K562 (cell line): ENCODE measurements at regions not wholly inside any gene's neighbourhood (a gene's known extent, or its start where the extent isn't known, plus 50 kb on each side); places are given as distances from the start of the nearest gene placed in this dataset.

ENCODE experiments used
- ATAC-seq: fragments of 200-7000 bp; cut with Tn5 transposase; 3 replicates; pipeline ENCODE4 v1.9.1; 2020; ENCODE audit warnings: moderate library complexity
- BruUV-seq: library from RNA; stranded (reverse); fragments of 400-500 nt; replicated peaks from 2 replicates; lab custom pipeline; 2021; lab: Mats Ljungman, UMichigan
- CTCF ChIA-PET: fragments of 300-600 bp; formaldehyde crosslinking; extraction: SDS; loops from one replicate; lab custom pipeline; 2021; ENCODE audit warnings: low intra/inter-chr PET ratio; lab: Yijun Ruan, JAX
- POLR2A ChIA-PET: fragments of 300-600, 350-650 bp; sonication (Branson Sonifier 250); formaldehyde crosslinking; extraction: SDS; loops from one replicate; lab custom pipeline; 2021; ENCODE audit warnings: antibody characterized with exemption, inconsistent platforms; lab: Yijun Ruan, JAX
- DNase-seq, 4 experiments: peaks; one replicate each; pipeline versions ENCODE4 v3.0.0 to v3.0.0-alpha.2; 2011 to 2018; ENCODE audit warnings: low spot score in 3 of 4, mixed read lengths in 3 of 4; ENCODE audit errors: extremely low read depth in 1 of 4
- FAIRE-seq: peaks from 2 replicates; lab custom pipeline; 2011; peaks lifted over from hg19 to GRCh38; lab: Jason Lieb, UNC
- H2AFZ ChIP-seq: 2 replicates; pipeline ENCODE4 v1.6.0; 2011; ENCODE audit warnings: low read depth, low read length, control low read depth, inconsistent platforms
- H3K27ac ChIP-seq: fragments of 200-600 bp; 3 replicates; pipeline ENCODE4 v1.8.0; 2011; ENCODE audit warnings: low read depth, mild to moderate bottlenecking, control low read depth, inconsistent platforms, low read length, moderate library complexity, mixed read lengths; ENCODE audit errors: extremely low read depth
- H3K27me3 ChIP-seq, 2 experiments: fragments of 300-600 bp in 1 of 2; 2 replicates in 1 of 2; 3 replicates in 1 of 2; pipeline versions ENCODE4 v1.6.0 to v1.8.0; 2011; ENCODE audit warnings: inconsistent platforms in 2 of 2, low read length in 2 of 2, mild to moderate bottlenecking in 1 of 2, mixed read lengths in 1 of 2, moderate library complexity in 1 of 2; ENCODE audit not compliant: control insufficient read depth in 2 of 2, insufficient read depth in 2 of 2
- H3K36me3 ChIP-seq: fragments of 300-600 bp; 3 replicates; pipeline ENCODE4 v1.8.0; 2011; ENCODE audit warnings: mild to moderate bottlenecking, low read length, inconsistent platforms; ENCODE audit not compliant: control insufficient read depth, insufficient read depth
- H3K4me1 ChIP-seq, 2 experiments: fragments of 200-600 bp in 1 of 2; replicated peaks in 1 of 2; 2 replicates in 1 of 2; 3 replicates in 1 of 2; pipeline versions ENCODE4 v1.5.1 to v1.8.0; 2011; ENCODE audit warnings: inconsistent platforms in 2 of 2, low read length in 2 of 2, mild to moderate bottlenecking in 1 of 2, mixed read lengths in 1 of 2, moderate library complexity in 1 of 2; ENCODE audit not compliant: control insufficient read depth in 2 of 2, insufficient read depth in 2 of 2
- H3K4me2 ChIP-seq: 2 replicates; pipeline ENCODE4 v1.6.1; 2011; ENCODE audit warnings: low read length, control low read depth, inconsistent platforms, mixed read lengths; ENCODE audit not compliant: insufficient read depth
- H3K4me3 ChIP-seq: fragments of 200-600 bp; sonication (generic), shearing (Covaris generic); 2 replicates; pipeline ENCODE4 v1.5.1; 2016; ENCODE audit warnings: control low read depth, inconsistent platforms
- H3K79me2 ChIP-seq: fragments of 200-600 bp; 3 replicates; pipeline ENCODE4 v1.8.0; 2011; ENCODE audit warnings: low read length, inconsistent platforms; ENCODE audit not compliant: control insufficient read depth, insufficient read depth
- H3K9ac ChIP-seq, 2 experiments: 2 replicates each; pipeline versions ENCODE4 v1.6.0 to v1.6.1; 2011; ENCODE audit warnings: low read depth in 2 of 2, low read length in 2 of 2, control low read depth in 1 of 2, inconsistent platforms in 1 of 2, mild to moderate bottlenecking in 1 of 2, mixed read lengths in 1 of 2; ENCODE audit not compliant: insufficient read depth in 1 of 2
- H3K9me1 ChIP-seq: one replicate; pipeline ENCODE4 v1.6.0; 2011; ENCODE audit warnings: inconsistent platforms, mild to moderate bottlenecking, low read length, moderate library complexity; ENCODE audit not compliant: control insufficient read depth, insufficient read depth
- H3K9me3 ChIP-seq: replicated peaks from 2 replicates; pipeline ENCODE4 v1.5.1; 2011; ENCODE audit warnings: low read depth, low read length, inconsistent platforms; ENCODE audit not compliant: control insufficient read depth, insufficient read depth
- H4K20me1 ChIP-seq: replicated peaks from 2 replicates; pipeline ENCODE4 v1.6.1; 2011; ENCODE audit warnings: low read length, inconsistent platforms, mixed read lengths; ENCODE audit not compliant: control insufficient read depth, insufficient read depth
- COPS2 ChIP-seq: fragments of 450-650 bp; conservative IDR thresholded peaks from 2 replicates; pipeline ENCODE4 v1.6.1; 2016; ENCODE audit warnings: mild to moderate bottlenecking, moderate library complexity
- CXXC5 ChIP-seq: fragments of 250-450 bp; sonication (Bioruptor Pico); IDR thresholded peaks from 2 replicates; pipeline ENCODE4 v1.8.0; 2022; ENCODE audit warnings: inconsistent platforms, mild to moderate bottlenecking, moderate library complexity
- GTF2F1 ChIP-seq: IDR thresholded peaks from 2 replicates; pipeline ENCODE4 v1.6.1; 2011; ENCODE audit warnings: low read depth, low read length, improper control_type of control experiment
- IRF9 ChIP-seq: fragments of 450-650 bp; IDR thresholded peaks from 2 replicates; pipeline ENCODE4 v1.6.1; 2016; ENCODE audit warnings: missing biosample characterization, missing genetic modification characterization
- KDM2B ChIP-seq: fragments of 250-450 bp; sonication (Bioruptor Pico); IDR thresholded peaks from 2 replicates; pipeline ENCODE4 v1.8.0; 2021; ENCODE audit warnings: mild to moderate bottlenecking, moderate library complexity
- MCM3 ChIP-seq: fragments of 450-650 bp; IDR thresholded peaks from 2 replicates; pipeline ENCODE4 v1.6.1; 2016
- ZNF561 ChIP-seq: fragments of 450-650 bp; formaldehyde crosslinking; conservative IDR thresholded peaks from 2 replicates; pipeline ENCODE4 v1.4.0; 2020; ENCODE audit warnings: mild to moderate bottlenecking, moderate library complexity
- in situ Hi-C: fragments of 300-500 bp; cut with MboI; formaldehyde crosslinking; loops from 4 replicates; pipeline ENCODE4 v1.15.0; 2018; ENCODE audit warnings: inconsistent platforms, mixed read lengths
- intact Hi-C: fragments of 100-400 bp; cut with micrococcal nuclease; formaldehyde crosslinking; loops from 2 replicates; pipeline ENCODE4 v1.14.2; 2022
- TF ChIP-seq, protein P1 (sequence below), 2 experiments: fragments of 450-650 bp in 1 of 2; sonication (generic) in 1 of 2; formaldehyde crosslinking in 1 of 2; IDR thresholded peaks; 2 replicates each; pipeline versions ENCODE4 v1.7.1 to v1.9.0; 2016 to 2022; ENCODE audit warnings: inconsistent platforms in 1 of 2, mild to moderate bottlenecking in 1 of 2, missing genetic modification reagents in 1 of 2

DNA sequence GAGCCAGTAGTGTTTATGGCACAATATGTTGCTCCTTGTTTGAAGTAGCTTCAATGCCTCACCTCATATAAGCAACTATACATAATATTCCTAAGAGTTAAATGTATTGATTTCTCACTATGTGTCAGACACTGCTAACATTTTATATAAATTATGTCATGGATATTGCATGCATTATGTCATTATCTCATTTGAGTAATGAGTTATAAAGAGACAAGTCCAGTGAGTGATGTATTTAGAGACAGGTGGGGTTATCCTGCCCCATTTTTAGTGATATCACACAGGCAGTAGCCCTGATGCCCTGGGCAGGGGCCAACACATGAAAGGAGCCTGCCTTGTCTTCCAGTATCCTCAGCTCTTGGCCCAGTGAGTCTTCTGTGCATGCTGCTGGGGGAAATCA is 247.0 kb upstream of the SESN3 start:
- ATAC-seq: no peak
- Histone ChIP-seq H3K79me2 (no peaks in the 10 kb centered on the region), H3K9ac (no peak overlapping the region), H3K27me3 (no peaks in the 10 kb centered on the region; a peak in 1 of 5 replicates), H3K27ac (no peak overlapping the region), H3K4me2 (no peak overlapping the region), H3K36me3 (no peaks in the 10 kb centered on the region), H2AFZ (no peak overlapping the region), H3K9me1 (no peaks in the 10 kb centered on the region), H3K4me1 (no peaks in the 10 kb centered on the region), H4K20me1 (no peaks in the 10 kb centered on the region), H3K9me3 (no peaks in the 10 kb centered on the region), H3K4me3 (no peak overlapping the region)
- ChIA-PET CTCF (no interaction called here), POLR2A (interaction anchor here (0.5 to 1.8 kb wide), 3 partner anchors 16 to 120 kb away, joined by 3 to 6 read pairs (median 4); no protein-coding TSS in a partner anchor)
- no TSS peak for BruUV-seq
- in situ Hi-C loops: no loop called here
- FAIRE-seq: no peak
- intact Hi-C loops: no loop called here
- DNase-seq: no peak
- TF ChIP-seq GTF2F1 (no peak), CXXC5 (CRISPR knock-in tag) (no peak), MCM3 (no peak), IRF9 (tag) (no peak), ZNF561 (CRISPR knock-in tag) (no peak), COPS2 (no peak), KDM2B (CRISPR knock-in tag) (no peak)
- TF ChIP-seq, protein P1, sequence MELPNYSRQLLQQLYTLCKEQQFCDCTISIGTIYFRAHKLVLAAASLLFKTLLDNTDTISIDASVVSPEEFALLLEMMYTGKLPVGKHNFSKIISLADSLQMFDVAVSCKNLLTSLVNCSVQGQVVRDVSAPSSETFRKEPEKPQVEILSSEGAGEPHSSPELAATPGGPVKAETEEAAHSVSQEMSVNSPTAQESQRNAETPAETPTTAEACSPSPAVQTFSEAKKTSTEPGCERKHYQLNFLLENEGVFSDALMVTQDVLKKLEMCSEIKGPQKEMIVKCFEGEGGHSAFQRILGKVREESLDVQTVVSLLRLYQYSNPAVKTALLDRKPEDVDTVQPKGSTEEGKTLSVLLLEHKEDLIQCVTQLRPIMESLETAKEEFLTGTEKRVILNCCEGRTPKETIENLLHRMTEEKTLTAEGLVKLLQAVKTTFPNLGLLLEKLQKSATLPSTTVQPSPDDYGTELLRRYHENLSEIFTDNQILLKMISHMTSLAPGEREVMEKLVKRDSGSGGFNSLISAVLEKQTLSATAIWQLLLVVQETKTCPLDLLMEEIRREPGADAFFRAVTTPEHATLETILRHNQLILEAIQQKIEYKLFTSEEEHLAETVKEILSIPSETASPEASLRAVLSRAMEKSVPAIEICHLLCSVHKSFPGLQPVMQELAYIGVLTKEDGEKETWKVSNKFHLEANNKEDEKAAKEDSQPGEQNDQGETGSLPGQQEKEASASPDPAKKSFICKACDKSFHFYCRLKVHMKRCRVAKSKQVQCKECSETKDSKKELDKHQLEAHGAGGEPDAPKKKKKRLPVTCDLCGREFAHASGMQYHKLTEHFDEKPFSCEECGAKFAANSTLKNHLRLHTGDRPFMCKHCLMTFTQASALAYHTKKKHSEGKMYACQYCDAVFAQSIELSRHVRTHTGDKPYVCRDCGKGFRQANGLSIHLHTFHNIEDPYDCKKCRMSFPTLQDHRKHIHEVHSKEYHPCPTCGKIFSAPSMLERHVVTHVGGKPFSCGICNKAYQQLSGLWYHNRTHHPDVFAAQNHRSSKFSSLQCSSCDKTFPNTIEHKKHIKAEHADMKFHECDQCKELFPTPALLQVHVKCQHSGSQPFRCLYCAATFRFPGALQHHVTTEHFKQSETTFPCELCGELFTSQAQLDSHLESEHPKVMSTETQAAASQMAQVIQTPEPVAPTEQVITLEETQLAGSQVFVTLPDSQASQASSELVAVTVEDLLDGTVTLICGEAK (IDR thresholded peaks at IDR 0.05): no peak
- TF ChIP-seq, protein P1 (CRISPR knock-in tag; IDR thresholded peaks at IDR 0.05): no peak
